ENCODE measurements at regions not wholly inside any gene's neighbourhood (a gene's known extent, or its start where the extent isn't known, plus 50 kb on each side); places are given as distances from the start of the nearest gene placed in this dataset.

- DNase-seq = no peak
Observed at GRCh38 chr1:79396901-79397300, 390.4 kb upstream of the ADGRL4 start.

GRCh38 chr1:79388694-79389361, 382.3 kb upstream of the ADGRL4 start:
- DNase-seq = no peak

- no peak for DNase-seq
Observed at GRCh38 chr1:79386730-79387129, 380.2 kb upstream of the ADGRL4 start.

- no peak for DNase-seq
Observed at GRCh38 chr1:79380078-79380477, 373.5 kb upstream of the ADGRL4 start.

- no peak for DNase-seq
Observed at GRCh38 chr1:79376106-79376505, 369.6 kb upstream of the ADGRL4 start.

- no peak for DNase-seq
Observed at GRCh38 chr1:79375352-79375751, 368.8 kb upstream of the ADGRL4 start.

DNA sequence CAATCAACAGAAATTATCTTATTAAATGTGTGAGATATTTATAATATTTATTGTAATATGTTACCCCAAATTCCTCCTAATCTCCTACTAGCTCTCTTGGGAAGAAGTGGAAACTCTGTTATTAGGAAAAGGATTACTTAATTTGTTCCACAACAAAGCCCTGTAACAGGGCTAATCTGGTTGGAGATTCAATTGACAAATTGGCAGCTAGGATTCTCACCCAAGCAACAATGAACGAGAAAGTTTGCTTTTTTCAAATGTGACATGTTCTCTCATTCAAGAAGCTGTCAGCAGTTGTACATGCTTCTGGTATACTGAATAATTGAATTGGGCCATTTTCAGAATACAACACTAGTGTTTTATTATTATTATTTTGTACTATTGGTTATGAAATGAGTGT, 367.9 kb upstream of the ADGRL4 start:
- no peak for DNase-seq

GRCh38 chr1:79373481-79374125, 367.1 kb upstream of the ADGRL4 start:
- no peak for DNase-seq

- no peak for DNase-seq
Observed at GRCh38 chr1:79371802-79372201, 365.3 kb upstream of the ADGRL4 start.

DNA sequence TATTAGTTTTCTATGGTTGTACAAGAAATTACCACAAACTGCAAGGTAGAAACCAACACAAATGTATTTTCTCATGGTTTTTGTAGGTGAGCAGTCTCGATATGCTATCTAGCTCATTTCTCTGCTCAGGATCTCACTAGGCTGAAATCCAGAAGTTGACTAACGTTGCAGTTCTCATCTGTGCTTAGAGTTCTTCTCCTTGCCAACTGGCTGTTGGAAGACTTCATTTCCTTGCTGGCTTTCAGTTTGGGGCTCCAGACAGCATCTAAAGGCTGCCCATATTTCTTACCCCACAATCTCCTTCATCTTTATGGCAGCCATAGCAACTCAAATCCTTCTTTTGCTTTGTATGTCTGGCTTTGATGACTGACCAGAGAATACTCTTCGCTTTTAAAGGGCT, 362.6 kb upstream of the ADGRL4 start:
- DNase-seq = no peak

- DNase-seq = no peak
Observed at GRCh38 chr1:79364896-79365295, 358.4 kb upstream of the ADGRL4 start.

DNA sequence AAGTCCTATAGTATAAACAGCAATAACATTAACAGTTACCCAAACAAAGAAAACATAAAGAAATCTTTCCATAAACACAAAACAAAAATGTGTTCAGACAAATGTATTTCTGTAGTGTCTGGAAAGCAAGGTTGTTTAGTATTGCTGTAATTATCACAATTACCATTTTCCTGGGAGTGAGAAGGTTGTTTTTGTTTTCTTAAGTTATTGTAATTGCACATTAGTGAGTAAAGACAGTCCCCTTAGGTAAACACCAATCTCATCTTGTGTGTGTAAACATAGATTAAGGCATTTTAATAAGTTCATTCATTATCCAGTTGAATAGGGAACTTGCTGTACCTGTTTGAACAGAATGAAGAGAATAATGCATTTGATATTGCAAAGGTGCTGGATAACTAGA, 356.9 kb upstream of the ADGRL4 start:
- no peak for DNase-seq

- no peak for DNase-seq
Observed at GRCh38 chr1:79362470-79362869, 355.9 kb upstream of the ADGRL4 start.

DNA sequence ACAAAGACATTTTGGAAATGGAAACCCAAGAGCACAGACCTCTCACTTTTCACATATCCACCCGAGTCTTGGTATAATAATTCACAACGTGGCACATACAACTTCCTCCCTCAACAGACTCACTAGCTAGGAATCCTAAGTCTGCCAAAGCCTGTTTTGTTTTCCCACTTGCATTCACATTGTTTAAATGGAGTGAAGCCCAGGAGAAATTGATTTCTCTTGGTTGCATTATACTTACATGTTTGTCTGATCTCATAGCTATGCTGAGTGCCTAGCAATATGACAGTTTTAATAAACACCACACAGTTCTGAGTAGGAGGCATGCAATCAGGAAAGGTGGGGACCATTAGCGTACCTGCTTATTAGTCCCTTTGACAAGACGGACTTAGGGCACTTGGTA, 348.6 kb upstream of the ADGRL4 start:
- DNase-seq = no peak

GRCh38 chr1:79353224-79353623, 346.7 kb upstream of the ADGRL4 start:
- no peak for DNase-seq

- DNase-seq = no peak
Observed at GRCh38 chr1:79326875-79327274, 320.3 kb upstream of the ADGRL4 start.

- no peak for DNase-seq
Observed at GRCh38 chr1:79325705-79326104, 319.2 kb upstream of the ADGRL4 start.

- no peak for DNase-seq
Observed at GRCh38 chr1:79325126-79325525, 318.6 kb upstream of the ADGRL4 start.

DNA sequence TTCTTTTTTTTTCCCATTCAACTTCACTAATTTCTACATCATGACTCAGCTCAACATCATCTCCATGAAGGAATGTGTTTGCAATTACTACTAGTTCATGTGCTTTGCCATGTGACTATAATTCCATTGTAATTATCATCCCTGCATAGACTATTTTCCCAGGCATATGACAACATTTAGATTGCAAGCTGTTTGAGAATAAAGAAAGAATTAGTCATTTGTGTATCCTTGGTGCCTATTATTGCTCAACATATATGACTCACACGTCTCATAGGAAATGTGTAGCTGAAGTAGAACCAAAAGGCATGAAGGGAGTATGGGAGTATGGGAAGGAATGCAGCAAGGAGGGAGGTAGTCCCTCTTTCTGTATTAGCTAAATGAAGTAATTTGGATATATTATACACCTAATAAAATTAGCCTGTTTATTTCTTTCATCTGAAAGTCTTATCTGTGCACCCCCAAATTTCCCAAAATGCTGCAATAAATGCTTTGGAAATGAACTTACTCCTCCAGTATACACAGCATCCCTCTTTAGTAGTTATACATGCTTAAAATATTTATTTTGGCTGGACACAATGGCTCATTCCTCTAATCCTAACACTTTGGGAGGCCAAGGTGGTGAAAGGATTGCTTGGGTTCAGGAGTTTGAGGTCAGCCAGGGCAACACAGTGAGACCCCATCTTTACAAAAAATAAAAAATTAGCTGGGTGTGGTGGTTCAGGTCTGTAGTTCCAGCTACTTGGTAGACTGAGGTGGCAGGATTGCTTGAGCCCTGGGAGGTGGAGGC, 316.9 kb upstream of the ADGRL4 start:
- no peak for DNase-seq

- no peak for DNase-seq
Observed at GRCh38 chr1:79322511-79323027, 316.0 kb upstream of the ADGRL4 start.

DNA sequence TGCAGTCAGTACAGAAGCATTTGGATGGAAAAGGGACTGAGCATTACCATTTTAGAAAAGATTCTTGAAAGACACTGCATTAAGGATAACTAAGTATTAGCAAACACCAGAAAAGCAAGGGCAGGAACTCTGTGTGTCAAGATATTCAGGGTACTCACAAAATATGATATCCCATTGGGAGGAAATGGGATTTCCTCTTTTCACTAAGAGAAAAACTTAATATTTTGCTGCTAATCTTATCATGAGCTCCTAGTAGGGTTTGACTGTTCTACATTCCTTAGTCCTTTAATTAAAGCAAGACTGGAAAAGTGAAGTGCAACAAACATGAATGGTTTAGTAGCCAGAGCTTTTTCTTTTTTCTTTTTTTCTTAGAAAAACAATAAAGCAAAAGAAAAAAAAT, 305.9 kb upstream of the ADGRL4 start:
- DNase-seq = no peak

GRCh38 chr1:79310609-79311008, 304.1 kb upstream of the ADGRL4 start:
- no peak for DNase-seq

DNA sequence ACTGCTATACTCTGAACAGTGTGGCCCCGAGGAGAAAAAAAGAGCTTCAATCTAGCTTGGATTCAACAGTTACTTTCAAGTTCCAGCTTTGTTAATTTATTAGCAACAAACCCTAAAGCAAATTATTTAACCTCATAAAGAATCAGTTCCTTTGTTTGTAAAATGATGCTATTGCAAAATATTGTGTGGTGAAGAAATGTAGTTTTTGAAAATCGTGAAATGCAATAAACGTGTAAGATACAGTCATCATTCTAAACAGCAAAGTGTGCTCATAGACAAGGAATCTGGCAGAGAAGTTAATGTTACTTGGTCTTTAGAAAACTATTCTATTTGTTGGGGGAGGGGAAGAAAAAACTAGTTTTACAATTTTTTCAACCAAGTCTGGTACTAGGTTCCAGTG, 297.6 kb upstream of the ADGRL4 start:
- no peak for DNase-seq

DNA sequence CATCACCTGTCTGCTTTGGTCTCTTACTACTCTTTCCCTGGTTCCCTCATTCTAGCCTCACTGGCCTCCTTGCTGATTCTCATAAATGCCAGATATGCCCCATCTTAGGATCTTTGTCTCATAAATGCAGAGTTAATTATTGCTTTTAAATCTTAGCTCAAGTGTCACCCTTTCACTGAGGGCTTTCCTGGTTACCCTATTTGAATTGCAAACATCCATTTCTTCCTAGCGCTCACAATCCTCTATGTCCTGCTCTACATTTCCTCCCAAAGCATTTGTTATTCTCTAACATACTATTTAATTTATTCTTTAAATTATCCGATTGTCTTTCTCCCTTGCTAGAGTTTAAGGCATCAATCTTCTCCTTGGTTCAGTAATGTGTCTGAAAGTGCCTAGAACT, 296.5 kb upstream of the ADGRL4 start:
- DNase-seq = no peak
